ENCODE measurements at regions not wholly inside any gene's neighbourhood (a gene's known extent, or its start where the extent isn't known, plus 50 kb on each side); places are given as distances from the start of the nearest gene placed in this dataset.
"Not testable (repeated sequence)": the region's sequence is repeated elsewhere in the genome, so short reads cannot be mapped to it uniquely, and the experiment has no call there.

DNA sequence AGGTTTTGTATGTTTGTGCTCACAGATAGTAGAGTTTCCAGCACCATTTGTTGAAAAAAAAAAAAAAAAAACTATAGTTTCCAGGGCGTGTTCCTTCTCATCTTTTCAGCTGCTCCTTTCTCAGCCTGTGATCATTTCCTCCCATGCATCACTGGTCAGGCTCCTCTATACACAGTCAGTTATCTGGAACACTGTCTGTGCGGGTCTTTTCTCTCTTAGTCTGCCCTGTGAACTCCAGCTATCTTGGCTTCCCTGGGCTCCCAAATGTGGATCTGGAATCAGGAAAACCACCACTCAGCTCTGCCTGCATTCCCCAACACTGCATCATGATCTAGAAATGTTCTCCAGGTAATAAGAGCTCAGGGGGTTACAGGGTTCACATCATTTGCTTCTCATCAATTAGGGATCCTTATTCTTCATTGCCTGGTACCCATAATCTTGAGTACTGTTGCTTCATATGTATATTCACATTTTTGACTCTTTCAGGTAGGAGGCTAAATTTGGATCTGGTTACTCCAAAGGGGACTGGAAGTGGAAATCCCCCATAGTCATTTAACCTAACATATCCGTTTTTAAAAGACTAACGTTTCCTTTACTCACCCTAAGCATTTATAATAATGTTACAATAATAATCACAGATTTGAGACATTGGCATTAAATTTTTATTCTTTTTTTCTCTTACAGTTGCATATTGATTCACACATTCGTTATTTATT lies 221.8 kb upstream of the KLF3 start:
- DNase-seq = no peak

- DNase-seq = no peak
Observed at GRCh38 chr4:38449506-38450174, 214.4 kb upstream of the KLF3 start.

- no peak for DNase-seq
Observed at GRCh38 chr4:38452009-38452408, 212.0 kb upstream of the KLF3 start.

- DNase-seq = no peak
Observed at GRCh38 chr4:38452542-38452941, 211.5 kb upstream of the KLF3 start.

DNA sequence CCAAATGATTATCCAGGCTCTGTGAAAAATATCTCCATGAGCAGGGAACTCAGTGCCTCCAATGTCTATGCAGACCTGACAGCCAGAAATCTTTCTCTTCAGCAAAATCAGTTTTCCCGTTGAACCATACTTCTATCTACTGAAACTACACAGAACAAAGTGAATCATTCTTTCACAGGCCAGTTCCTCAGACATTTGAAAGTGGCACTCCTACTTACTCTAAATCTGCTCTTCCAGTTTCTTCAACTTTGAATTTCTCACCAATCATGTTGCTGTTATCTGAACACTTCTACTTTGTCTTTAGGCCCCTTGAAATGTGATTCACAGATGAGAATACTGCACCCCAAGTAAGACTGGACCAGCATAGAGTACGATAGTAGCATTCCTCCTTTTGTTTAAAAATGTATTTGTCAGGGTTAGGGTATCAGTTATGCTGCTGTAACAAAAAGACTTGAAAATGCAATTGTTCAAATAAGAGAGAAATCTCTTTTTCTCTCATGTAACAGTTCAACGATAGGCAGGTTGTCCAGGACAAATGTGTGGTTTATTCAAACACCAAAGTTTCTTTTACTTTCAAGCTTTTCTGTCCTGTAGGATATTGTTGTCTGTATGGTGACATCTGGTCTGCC lies 210.6 kb upstream of the KLF3 start:
- no peak for DNase-seq

DNA sequence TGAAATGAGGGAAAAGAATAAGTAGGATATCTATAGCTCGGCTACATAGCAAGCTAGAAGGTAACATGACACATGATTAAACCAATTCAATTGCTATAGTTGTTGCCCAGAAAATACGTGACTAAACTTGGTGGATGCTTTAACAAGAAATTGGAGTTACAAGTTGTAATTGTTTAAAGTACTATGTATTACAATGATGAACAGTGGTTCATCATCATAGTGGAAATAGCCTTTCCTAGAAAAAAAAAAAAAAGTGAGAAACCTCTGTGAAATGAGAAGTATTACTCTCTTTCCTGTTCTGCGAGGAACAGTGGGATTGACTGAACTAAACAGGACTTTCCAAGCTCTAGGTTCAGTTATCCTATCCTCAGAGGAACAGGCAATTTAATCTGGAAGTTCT lies 209.7 kb upstream of the KLF3 start:
- no peak for DNase-seq

GRCh38 chr4:38455092-38455862 lies 208.7 kb upstream of the KLF3 start:
- DNase-seq = no peak

- DNase-seq = no peak
Observed at GRCh38 chr4:38456096-38456495, 207.9 kb upstream of the KLF3 start.

DNA sequence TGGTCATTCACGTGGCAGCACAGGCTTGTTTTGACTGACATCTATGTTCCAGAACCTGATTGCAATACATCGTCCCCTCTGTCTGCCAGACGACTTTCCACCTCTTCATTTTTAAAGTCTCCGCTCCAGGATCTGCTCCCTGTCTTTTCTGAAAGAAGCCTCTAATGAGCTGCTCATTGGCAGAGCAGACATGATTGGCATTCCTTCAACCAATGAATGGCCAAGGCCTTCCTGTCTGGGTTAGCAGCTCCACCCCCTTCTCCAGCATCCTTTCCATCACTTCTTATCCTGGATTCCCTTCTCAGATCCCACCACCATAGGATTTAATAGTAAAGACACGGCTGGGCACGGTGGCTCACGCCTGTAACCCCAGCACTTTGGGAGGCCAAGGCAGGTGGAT lies 202.7 kb upstream of the KLF3 start:
- no peak for DNase-seq

DNA sequence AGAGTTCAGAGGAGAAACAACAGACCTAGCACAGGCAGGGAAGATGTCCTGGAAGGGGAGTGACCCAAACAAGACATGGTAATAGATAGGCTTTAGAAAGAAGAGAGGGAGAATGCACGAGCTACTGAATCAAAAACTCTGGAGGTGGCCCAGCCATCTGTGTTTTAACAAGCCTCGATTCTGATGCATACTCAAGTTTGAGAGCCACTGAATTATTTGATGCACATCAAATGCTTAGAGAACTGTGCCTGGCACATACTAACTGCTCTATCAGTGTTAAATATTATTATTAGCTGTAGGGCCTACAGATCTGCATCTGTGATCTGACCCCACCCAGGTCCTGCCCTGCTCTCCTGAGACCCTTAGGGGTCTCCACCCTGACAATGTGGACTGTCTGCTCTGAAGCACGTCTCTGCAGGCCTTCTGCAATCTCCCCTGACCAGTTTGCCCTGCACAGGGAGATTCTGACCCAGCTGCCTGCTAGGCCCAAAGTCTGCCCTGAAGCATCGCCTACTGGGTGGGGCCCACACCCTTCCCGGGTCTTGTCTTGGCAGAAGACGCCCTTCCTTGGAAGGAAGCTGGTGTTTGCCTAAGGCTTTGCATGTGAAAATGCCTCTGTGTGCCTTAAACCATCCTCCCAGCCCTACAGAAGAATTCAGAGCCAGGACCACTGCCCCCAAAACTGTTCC lies 201.5 kb upstream of the KLF3 start:
- no peak for DNase-seq

GRCh38 chr4:38463268-38463958 lies 200.6 kb upstream of the KLF3 start:
- DNase-seq = no peak

- DNase-seq = no peak
Observed at GRCh38 chr4:38464328-38464727, 199.7 kb upstream of the KLF3 start.

DNA sequence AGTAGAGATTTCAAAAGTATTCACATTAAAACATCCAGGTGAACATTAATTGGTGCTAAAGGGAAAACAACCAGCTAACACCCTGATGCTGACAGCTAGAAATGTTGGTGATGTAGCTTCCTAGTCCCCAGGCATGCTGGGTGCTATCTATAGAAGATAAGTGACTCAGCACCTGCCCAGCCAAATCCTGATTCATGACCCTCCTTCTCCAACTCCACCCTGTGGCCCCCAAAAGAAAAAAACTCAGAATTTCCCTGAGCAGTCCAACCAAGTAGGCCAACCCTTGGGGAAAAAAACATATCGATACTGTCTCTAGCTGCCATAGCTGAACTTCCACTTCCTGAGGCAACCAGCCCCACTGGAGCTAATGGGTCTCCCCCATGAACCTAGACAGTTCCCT lies 197.6 kb upstream of the KLF3 start:
- DNase-seq = no peak

DNA sequence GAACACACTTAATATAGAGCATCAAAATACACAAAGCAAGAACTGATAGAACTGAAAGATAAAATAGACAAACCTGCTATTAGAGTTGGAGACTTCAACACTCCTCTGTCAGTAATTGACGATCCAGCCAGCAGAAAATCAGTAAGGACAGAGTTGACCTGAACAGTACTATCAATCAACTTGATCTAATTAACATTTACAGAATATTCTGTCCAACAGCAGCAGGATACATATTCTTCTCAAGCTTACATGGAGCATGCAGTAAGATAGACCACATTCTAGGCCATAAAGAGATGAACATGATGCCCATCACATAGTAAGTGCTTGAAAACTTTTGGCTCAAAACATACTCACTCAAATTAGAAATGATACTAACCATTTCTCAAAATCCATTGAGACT lies 196.7 kb upstream of the KLF3 start:
- no peak for DNase-seq

DNA sequence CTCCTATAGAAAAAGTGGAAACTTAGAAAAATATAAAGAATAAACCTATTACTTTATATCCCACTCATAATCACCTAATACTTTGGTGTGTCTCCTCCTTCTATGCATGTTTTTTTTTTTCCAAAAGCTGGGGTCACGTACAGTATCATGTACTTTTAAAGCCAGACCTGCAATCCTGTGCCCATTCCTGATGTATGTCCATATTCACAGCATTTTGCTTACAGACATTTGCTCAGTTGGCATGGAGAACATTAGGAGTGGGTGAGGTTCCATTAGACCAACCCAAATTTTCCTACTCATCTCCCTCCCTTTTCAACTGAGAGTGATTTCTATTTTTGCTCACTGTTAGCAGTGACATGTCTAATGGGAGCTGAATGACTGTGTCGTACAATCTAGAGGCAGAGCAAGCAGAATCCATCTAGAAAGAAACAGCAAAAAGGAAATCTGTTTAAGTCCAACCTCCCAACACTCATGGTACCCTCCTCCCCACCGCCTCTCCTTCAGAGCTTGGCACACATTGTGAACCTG lies 195.6 kb upstream of the KLF3 start:
- DNase-seq = no peak

DNA sequence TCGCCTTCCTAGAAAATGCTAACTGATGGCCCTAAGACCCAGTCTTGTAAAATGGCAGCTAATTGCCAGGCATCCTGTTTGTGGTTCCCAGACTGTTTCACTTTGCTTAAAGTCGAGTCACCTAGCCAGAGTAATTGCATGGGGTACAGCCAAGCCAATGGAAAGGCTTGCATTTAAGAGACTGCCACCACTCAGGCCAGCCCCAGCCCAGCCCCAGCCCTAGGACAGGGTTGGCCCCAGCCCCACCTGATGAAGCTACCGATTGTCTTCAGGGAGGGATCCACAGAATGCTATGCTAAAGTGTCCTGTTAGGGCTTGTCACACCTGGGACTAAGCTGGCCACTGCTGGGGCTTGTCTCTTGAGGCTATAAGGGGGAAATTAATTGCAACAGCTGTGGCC lies 194.6 kb upstream of the KLF3 start:
- DNase-seq = no peak

GRCh38 chr4:38470735-38471262 lies 193.2 kb upstream of the KLF3 start:
- DNase-seq = no peak

GRCh38 chr4:38482696-38483095 lies 181.3 kb upstream of the KLF3 start:
- DNase-seq = no peak

DNA sequence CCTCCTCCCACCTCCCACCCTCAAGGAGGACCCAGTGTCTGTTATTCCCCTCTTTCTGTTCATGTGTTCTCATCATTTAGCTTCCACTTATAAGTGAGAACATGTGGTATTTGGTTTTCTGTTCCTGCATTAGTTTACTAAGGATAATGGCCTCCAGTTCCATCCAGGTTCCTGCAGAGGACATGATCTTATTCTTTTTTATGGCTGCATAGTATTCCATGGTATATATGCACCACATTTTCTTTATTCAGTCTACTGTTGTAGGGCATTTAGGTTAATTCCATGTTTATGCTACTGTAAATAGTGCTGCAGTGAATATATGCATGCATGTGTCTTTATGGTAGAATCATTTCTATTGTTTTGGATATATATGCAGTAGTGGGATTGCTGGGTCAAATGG lies 180.4 kb upstream of the KLF3 start:
- not testable (repeated sequence) for DNase-seq

DNA sequence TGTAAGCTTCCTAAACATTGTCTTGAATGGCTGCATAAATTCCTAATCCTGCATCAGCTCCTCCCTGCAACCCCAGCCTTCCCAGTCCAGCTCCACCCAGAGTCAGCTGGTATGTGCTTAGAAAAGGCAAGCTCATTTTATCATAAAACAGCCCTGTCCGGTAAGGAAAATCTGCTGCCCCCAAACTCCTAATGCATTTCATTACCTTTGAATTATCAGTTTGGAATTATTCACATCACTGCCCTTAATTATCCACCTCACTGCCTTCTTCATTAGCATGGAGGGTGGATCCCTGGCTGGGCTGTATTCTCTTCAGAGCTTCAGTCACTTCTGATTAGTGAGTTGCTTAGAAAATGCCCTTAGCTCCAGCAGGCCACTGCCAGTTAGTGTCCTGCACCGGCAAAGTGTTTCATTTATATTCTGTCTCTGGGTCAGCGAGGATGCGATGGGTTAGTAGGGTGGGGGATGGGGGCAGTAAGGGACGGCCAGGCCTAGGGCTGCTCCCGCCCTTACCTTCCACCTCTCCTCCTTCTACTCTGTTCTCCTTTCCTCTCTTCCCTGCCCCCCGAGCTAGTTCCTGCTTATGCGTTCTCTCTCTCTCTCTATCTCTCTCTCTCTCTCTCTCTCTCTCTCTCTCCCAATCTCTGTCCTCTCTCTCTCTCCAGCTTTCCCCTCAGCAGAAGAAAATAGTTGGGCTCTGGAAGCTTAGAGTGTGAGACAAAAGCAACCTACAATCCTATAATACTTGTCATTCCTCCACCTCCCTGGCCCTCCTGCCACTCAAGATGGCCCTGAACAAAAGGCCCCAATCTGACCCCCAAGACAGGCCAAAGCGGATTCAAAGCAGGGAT lies 174.8 kb upstream of the KLF3 start:
- no peak for DNase-seq

Data from activated CD4-positive, alpha-beta T cell treated with anti-CD3 and anti-CD28 coated beads, Interleukin-2, amount 50 U/mL, for 48 hours (primary cell).